AG04449 (cell line): ENCODE measurements at regions not wholly inside any gene's neighbourhood (a gene's known extent, or its start where the extent isn't known, plus 50 kb on each side); places are given as distances from the start of the nearest gene placed in this dataset.

ENCODE experiments used
- CTCF ChIA-PET: fragments of 350-600 bp; formaldehyde crosslinking; extraction: SDS; loops from one replicate; lab custom pipeline; 2021; ENCODE audit warnings: antibody characterized with exemption; lab: Yijun Ruan, JAX
- POLR2A ChIA-PET: fragments of 400-600, 350-600 bp; formaldehyde crosslinking; extraction: SDS; loops from one replicate; lab custom pipeline; 2020; ENCODE audit warnings: antibody characterized with exemption, inconsistent platforms; lab: Yijun Ruan, JAX
- DNase-seq: peaks from one replicate; pipeline ENCODE4 v3.0.0-alpha.2; 2010; ENCODE audit warnings: low read depth, low spot score
- H3K4me3 ChIP-seq: 2 replicates; pipeline ENCODE4 v1.5.1; 2011; ENCODE audit warnings: low read depth, mild to moderate bottlenecking, control low read depth, low read length
- TF ChIP-seq, protein P1 (sequence below): IDR thresholded peaks from one replicate; pipeline ENCODE4 v1.5.1; 2011; ENCODE audit warnings: mild to moderate bottlenecking, moderate library complexity, low read length, control low read depth, inconsistent platforms; ENCODE audit not compliant: insufficient read depth; ENCODE audit errors: missing control alignments

DNA sequence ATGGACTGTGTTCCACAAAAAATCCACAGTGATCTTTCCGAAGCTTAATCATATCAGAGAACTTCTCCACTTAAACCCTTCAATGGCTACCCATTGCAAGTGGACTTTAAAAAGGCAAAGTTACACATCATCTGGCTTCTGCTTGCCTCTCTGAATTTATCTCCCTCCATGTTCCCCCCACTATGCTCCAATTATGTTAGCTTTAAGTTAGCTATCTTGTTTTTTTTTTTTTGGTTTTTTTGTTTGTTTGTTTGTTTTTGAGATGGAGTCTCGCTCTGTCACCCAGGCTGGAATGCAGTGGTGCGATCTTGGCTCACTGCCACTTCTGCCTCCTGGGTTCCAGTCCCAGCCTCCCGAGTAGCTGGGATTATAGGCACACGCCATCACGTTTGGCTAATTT lies 166.4 kb upstream of the ADGRL2 start:
- ChIA-PET CTCF (no interaction called here), POLR2A (no interaction called here)
- H3K4me3 ChIP-seq = no peak overlapping the region
- TF ChIP-seq, protein P1, sequence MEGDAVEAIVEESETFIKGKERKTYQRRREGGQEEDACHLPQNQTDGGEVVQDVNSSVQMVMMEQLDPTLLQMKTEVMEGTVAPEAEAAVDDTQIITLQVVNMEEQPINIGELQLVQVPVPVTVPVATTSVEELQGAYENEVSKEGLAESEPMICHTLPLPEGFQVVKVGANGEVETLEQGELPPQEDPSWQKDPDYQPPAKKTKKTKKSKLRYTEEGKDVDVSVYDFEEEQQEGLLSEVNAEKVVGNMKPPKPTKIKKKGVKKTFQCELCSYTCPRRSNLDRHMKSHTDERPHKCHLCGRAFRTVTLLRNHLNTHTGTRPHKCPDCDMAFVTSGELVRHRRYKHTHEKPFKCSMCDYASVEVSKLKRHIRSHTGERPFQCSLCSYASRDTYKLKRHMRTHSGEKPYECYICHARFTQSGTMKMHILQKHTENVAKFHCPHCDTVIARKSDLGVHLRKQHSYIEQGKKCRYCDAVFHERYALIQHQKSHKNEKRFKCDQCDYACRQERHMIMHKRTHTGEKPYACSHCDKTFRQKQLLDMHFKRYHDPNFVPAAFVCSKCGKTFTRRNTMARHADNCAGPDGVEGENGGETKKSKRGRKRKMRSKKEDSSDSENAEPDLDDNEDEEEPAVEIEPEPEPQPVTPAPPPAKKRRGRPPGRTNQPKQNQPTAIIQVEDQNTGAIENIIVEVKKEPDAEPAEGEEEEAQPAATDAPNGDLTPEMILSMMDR = no peak
- DNase-seq = no peak

DNA sequence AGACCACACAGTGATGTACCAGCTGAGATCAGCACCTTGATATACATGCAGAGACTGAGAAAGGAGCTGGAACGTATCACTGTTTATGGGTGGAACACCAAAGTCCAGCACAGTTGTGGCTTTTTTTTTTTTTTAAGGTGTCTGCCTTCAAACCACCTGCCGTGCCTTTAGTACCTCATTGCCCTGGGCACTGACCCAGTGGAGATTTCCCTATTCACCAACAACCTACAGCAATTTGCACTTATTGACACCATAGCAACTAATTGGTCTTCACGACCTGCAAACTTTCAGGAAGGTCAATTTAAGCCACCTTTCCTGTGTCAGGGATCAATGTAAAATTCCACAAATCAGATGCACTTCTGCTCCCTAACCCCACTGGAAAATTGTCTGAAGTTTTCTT lies 181.6 kb upstream of the ADGRL2 start:
- no peak overlapping the region for H3K4me3 ChIP-seq
- ChIA-PET POLR2A (no interaction called here), CTCF (no interaction called here)
- TF ChIP-seq, protein P1 = no peak
- no peak for DNase-seq

DNA sequence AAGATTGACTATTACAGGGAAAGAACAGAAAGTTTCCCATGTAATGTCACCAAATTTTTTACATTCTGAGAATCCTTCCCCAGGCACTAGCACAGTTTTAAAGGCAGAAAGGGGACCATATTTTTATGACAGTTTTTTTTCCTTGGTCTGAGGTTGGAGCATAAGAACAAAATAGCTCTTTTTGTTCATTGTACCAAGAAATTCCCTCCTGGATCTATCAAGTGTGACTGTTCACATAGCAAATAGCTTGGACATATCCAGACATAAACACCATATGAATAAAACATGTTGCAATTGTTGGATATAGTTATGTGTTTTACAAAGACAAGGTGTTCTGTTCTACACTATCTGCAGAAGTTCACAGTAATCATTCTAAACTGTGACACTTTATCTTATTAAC lies 182.4 kb upstream of the ADGRL2 start:
- DNase-seq = no peak
- POLR2A ChIA-PET = no interaction called here
- CTCF ChIA-PET = no interaction called here
- H3K4me3 ChIP-seq = no peak overlapping the region
- TF ChIP-seq, protein P1 = no peak

DNA sequence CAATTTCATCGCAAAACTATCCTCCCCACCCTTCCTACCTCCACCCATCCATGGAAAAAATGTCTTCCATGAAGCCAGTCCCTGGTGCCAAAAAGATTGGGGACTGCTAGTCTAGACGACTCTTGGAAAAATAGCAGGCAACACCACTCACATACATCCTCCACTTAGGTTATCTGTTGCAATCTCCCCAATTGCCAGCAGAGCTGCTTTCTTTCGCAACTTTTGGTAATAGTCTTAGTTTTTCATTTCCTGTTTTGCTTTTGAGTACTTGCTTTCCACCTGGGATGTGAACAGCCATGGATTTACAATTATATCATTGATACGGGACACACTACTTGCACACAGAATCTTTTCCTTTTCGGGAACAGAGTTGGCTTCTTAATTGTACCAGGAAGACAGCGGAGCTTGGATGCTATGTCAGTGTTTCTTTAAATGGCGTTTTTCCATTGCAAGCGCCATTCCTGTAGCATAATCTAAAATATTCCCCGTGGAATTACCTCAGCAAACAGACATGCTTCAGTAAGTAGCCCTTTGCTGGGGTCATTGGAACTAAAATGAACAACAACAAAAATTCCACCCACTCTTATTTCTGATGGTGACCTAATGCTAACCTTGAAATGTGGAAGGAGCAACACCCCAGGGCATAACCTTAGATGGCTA lies 183.3 kb upstream of the ADGRL2 start:
- DNase-seq = no peak
- TF ChIP-seq, protein P1 = no peak
- ChIA-PET CTCF (no interaction called here), POLR2A (no interaction called here)
- H3K4me3 ChIP-seq = no peak overlapping the region

DNA sequence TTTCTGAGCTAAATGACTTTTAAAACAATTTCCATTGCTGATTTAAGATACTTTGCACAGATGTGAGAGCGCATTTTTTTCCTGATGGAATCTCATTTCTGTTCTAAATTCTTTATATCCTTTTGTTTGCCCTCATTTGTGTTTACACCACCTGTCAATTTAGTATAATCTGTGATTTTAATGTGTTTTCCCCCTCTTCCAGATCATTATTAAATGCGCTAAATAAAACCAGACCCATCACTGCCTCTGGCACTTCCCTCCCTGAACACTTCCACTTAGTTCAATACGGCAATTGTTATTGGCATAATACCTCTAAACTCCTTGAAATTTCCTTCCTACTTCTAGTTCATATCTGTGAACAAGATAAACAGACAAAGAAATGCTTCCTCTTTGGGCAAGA lies 186.9 kb upstream of the ADGRL2 start:
- TF ChIP-seq, protein P1 = no peak
- ChIA-PET POLR2A (interaction anchor here (0.6 kb wide), 1 partner anchor 58 kb away, joined by 3 read pairs; no protein-coding TSS in a partner anchor), CTCF (no interaction called here)
- DNase-seq = no peak
- no peak overlapping the region for H3K4me3 ChIP-seq

DNA sequence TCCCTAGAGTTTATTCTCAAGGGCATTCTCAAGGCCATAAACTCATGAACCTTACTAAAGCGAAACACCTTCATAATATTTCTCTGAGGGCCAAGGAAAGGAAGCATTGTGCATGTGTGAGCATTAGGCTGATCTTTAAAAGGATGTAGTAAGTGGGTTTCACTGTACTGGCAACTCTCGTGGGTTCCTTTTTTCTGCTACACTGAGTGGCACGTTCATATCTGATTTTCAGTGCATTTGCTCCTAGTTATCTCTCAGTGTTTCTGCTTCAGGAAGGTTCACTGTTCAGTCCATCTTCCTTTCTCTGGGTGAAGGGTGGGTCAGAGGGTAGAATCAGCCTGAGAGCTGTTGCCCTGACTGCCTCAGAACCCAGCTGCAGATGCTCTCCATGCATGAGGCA lies 192.8 kb upstream of the ADGRL2 start:
- POLR2A ChIA-PET = no interaction called here
- H3K4me3 ChIP-seq = no peak overlapping the region
- CTCF ChIA-PET = no interaction called here
- DNase-seq = no peak
- TF ChIP-seq, protein P1 = no peak
